GM18858 (cell line): ENCODE measurements at regions not wholly inside any gene's neighbourhood (a gene's known extent, or its start where the extent isn't known, plus 50 kb on each side); places are given as distances from the start of the nearest gene placed in this dataset.

Source experiments
- ATAC-seq: cut with Tn5 transposase; IDR thresholded peaks from one replicate; pipeline ENCODE4 v1.9.1; 2021; ENCODE audit not compliant: unreplicated experiment

- ATAC-seq, result no peak
Observed at GRCh38 chr11:27216270-27217149, 146.5 kb downstream of the CCDC34 start.

- ATAC-seq, result no peak
Observed at GRCh38 chr11:27215471-27216269, 147.3 kb downstream of the CCDC34 start.

GRCh38 chr11:27214713-27215112 is 148.3 kb downstream of the CCDC34 start:
- no peak for ATAC-seq

- ATAC-seq, result no peak
Observed at GRCh38 chr11:27213232-27213660, 149.8 kb downstream of the CCDC34 start.

GRCh38 chr11:27212248-27212780 is 150.7 kb downstream of the CCDC34 start:
- no peak for ATAC-seq

GRCh38 chr11:27211370-27212127 is 151.5 kb downstream of the CCDC34 start:
- no peak for ATAC-seq

GRCh38 chr11:27210531-27210930 is 152.5 kb downstream of the CCDC34 start:
- no peak for ATAC-seq

- no peak for ATAC-seq
Observed at GRCh38 chr11:27209562-27210005, 153.4 kb downstream of the CCDC34 start.

- ATAC-seq, result no peak
Observed at GRCh38 chr11:27208846-27209245, 154.2 kb downstream of the CCDC34 start.

GRCh38 chr11:27207025-27207650 is 155.9 kb downstream of the CCDC34 start:
- ATAC-seq, result no peak

- ATAC-seq, result no peak
Observed at GRCh38 chr11:27205779-27206570, 157.0 kb downstream of the CCDC34 start.

GRCh38 chr11:27205250-27205649 is 157.8 kb downstream of the CCDC34 start:
- no peak for ATAC-seq

- no peak for ATAC-seq
Observed at GRCh38 chr11:27204529-27204928, 158.5 kb downstream of the CCDC34 start.

- no peak for ATAC-seq
Observed at GRCh38 chr11:27203077-27203647, 159.9 kb downstream of the CCDC34 start.

- ATAC-seq, result no peak
Observed at GRCh38 chr11:27201454-27202302, 161.1 kb downstream of the BBOX1 start.

GRCh38 chr11:27200779-27201453 is 160.3 kb downstream of the BBOX1 start:
- ATAC-seq, result no peak

GRCh38 chr11:27196203-27196897 is 155.7 kb downstream of the BBOX1 start:
- no peak for ATAC-seq
